Gastroesophageal sphincter (tissue), 3 donors: ENCODE measurements at regions not wholly inside any gene's neighbourhood (a gene's known extent, or its start where the extent isn't known, plus 50 kb on each side); places are given as distances from the start of the nearest gene placed in this dataset.

Source experiments
- CTCF ChIP-seq, 4 experiments: fragments of 200-600 bp in 2 of 4; fragments of 450-650 bp in 2 of 4; sonication (generic) in 1 of 4; IDR thresholded peaks; one replicate each; pipeline ENCODE4 v1.5.1; 2017 to 2019; ENCODE audit warnings: antibody characterized with exemption in 4 of 4, mild to moderate bottlenecking in 2 of 4, moderate library complexity in 2 of 4
- POLR2A ChIP-seq, 2 donors: fragments of 450-650 bp; IDR thresholded peaks; one replicate each; pipeline ENCODE4 v1.6.1; 2017; ENCODE audit warnings: antibody characterized with exemption in 2 of 2, mild to moderate bottlenecking in 2 of 2, moderate library complexity in 1 of 2
- POLR2AphosphoS5 ChIP-seq: sonication (generic); formaldehyde crosslinking; IDR thresholded peaks from one replicate; pipeline ENCODE4 v1.6.1; 2017; ENCODE audit warnings: antibody characterized with exemption

GRCh38 chr7:16065939-16066338 lies 355.4 kb downstream of the CRPPA start:
- TF ChIP-seq CTCF (IDR thresholded peaks at IDR 0.05) (no peak), POLR2AphosphoS5 (no peak), POLR2A (IDR thresholded peaks at IDR 0.05) (no peak)
